Posterior vena cava (tissue), 2 donors: ENCODE measurements at regions not wholly inside any gene's neighbourhood (a gene's known extent, or its start where the extent isn't known, plus 50 kb on each side); places are given as distances from the start of the nearest gene placed in this dataset.

Experiments used
- DNase-seq: peaks from one replicate; pipeline ENCODE4 v3.0.0-alpha.2; 2020; ENCODE audit warnings: low spot score
- intact Hi-C, 2 donors: fragments of 100-400 bp; cut with DNase I; formaldehyde crosslinking; loops; one replicate each; pipeline versions ENCODE4 v1.14.1 to v1.14.2; 2022 to 2023
- donor health status: DM: yes; HTN: yes; CAD: no.
- donor health status: DM: yes; HTN: yes; CAD: no.

- intact Hi-C loops = no loop called here
- DNase-seq = no peak
These were observed 212.8 kb upstream of the CHD1 start for GRCh38 chr5:99141534-99142128.

GRCh38 chr5:99138911-99139310, 210.1 kb upstream of the CHD1 start:
- DNase-seq = no peak
- intact Hi-C loops = no loop called here

DNA sequence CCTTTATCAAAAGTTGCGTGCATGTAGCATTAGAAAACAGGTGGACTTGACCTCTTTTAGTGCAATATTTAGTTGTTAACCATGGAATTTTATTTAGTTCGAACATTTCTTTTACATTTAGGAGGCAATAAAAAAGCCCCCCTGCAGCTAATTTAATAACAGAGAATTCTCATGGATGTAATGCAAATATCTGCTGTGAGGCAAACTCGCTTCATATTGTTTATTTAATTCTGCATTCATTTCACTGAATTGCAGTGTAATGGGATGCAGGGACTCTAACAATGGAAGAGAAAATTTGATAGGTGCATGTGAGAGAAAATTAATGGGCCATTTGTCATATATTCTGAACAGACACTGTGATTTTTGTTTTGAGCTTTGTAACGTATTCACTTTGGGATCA, 205.1 kb upstream of the CHD1 start:
- no peak for DNase-seq
- intact Hi-C loops = no loop called here

- intact Hi-C loops = no loop called here
- DNase-seq = no peak
These were observed 201.1 kb upstream of the CHD1 start for GRCh38 chr5:99129768-99130501.

DNA sequence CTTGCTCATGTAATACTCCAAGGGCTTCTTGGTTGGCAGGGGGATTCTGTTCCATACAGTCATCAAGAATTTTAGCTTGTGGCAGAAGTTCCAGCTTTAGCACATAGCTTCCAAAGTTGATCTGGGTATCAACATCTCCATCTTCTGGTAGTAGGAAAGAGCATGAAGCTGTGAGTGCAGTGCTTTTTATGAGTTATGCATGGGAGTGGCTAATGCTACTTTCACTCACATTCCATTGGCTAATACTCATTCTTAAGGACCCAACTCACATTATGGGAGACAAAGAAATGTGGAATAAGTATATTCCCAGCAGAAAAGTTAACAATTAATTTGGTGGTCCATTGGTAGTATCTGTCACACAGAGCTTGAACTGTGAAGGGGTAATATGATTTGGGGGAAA, 194.2 kb upstream of the CHD1 start:
- intact Hi-C loops = no loop called here
- no peak for DNase-seq

- no peak for DNase-seq
- intact Hi-C loops = no loop called here
These were observed 190.5 kb upstream of the CHD1 start for GRCh38 chr5:99119326-99119725.

DNA sequence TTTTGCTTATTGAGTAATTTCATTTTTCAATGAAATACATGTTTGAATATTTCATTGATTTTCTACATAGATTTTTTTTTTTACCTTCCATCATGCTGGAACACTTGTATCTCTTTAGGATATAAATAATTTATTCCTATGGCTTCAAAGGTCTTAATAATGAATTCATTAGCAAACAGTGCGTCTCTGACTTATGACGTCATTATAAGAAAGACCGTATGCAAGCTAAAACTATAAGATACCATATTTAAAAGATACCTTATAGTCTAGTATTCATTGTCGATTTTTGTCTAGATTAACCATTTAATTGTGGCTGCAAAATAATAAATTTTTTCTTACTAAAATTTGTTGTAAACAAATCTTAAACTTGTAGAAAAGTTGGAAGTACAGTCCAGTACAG, 187.7 kb upstream of the CHD1 start:
- DNase-seq = no peak
- intact Hi-C loops = no loop called here

DNA sequence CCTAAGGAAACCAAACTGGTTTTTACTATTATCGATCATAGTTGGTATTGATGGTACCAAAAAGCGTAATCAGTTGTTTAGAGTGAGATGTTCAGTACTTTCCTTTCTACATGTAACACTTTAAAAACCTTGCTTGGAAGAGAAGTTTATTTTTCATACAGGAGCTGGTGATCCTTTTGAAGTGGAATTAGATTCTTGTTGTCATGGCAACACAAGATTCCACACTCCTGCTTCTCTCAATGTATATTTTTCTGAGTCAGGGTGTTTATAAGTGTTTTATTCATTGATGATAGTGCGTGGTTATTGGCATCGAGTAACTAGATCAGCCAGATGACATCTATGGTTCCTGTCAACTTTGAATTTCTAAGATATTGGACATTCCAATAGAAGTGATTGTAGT, 181.1 kb upstream of the CHD1 start:
- DNase-seq = no peak
- intact Hi-C loops = no loop called here

- no peak for DNase-seq
- intact Hi-C loops = no loop called here
These were observed 176.4 kb upstream of the CHD1 start for GRCh38 chr5:99105216-99105615.

DNA sequence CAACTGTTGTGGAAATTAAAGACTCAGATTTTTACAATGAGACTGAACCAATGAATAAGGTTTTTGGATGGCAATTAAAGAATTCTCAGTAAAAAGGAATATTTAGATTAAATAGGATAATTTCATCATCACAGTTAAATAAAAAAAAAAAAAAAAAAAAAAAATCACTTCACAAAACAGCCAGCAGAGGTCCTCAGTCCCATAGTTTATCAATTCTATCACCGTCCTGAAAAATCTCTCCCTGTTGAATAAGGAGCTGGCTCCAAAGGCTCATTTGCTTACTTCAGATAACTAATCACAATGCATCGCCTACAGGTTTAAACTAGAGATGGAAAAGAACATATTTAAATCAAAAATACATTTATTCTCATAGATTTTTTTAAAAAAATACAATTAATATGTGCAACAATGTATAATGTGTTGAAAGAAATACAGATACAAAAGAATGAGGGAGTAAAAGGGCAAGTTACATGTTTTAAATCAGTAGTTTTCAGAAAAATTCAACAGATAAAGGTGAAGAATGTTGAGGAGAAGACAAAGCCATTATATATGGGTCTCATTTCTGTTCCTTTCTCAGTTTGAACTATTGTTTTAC, 175.8 kb upstream of the CHD1 start:
- DNase-seq = no peak
- intact Hi-C loops = no loop called here

DNA sequence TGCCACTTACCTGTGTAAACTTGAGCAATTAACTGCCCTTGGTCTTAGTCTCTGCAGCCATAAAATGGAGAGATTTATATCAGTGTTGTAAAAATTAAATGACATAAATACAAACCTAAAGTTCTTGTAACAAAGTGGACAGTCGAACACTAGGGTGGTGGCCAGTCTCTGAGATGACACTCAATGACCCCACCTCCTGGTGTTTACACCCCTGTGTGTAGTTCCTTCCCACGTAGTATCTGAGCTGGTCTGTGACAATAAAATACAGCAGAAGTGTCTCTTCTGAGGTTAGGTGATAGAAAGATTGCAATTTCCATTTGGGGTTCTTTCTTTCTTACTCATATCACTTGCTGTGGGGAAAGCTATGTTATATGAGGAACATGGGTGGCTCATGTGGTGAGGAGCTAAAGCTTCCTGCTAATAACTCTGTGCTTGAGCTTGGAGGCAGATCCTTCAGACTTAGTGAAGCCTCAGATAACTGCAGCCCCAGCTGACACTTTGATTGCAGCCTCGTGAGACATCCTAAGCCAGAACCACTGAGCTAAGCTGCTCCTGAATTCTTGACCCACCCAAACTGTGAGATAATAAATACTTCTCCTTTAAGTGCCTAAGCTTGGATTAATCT, 173.4 kb upstream of the CHD1 start:
- no peak for DNase-seq
- intact Hi-C loops = no loop called here

- DNase-seq = no peak
- intact Hi-C loops = no loop called here
These were observed 170.9 kb upstream of the CHD1 start for GRCh38 chr5:99099691-99100090.

DNA sequence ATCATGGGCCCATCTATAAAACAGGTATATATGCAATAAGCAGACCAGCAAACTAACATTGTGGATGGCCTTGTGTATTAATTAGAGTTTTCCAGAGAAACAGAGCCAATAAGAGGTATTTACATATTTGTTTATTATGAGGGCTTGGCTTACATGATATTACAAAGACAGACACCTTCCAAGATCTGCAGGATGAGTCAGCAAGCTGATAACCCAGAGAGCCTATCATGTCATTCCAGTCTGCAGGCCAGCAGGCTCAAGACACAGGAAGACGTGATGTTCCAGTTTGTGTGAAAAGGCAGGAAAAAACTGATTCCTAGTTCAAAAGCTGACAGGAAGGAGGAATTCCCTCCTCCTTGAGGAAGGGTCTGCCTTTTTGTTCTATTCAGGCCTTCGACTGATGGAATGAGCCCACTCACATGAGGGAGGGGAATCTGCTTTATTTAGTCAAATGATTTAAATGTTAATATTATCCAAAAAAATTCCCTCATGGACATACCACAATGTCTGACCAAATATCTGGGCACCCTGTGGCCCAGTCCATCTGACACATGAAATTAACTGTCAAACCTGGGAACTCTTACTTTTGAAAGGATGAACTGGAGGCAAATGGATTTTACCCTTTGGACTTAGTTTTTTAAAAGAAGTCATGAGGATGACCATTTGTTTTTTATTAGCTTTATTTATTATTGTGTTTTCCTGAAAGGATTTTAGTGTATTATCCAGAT, 161.2 kb upstream of the CHD1 start:
- no peak for DNase-seq
- intact Hi-C loops = no loop called here

DNA sequence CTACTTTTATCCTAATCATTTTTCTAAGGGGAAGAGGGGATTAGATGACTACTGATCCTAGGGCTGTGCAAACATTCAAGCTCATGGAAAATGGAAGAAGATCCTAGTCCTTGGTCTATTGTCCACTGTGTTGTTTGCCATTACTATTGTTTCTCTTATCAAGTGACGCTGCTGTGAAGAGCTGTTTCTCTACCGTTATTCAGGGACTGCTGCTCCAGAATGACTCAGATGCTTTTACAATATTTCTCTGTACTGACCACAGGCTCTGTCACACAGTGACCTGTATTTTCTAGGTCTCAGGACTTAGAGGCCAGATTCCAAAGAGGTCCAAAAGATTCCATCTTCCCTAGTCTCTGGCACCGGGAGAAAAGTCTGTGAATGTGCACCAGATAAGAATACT, 159.5 kb upstream of the CHD1 start:
- no peak for DNase-seq
- intact Hi-C loops = no loop called here

DNA sequence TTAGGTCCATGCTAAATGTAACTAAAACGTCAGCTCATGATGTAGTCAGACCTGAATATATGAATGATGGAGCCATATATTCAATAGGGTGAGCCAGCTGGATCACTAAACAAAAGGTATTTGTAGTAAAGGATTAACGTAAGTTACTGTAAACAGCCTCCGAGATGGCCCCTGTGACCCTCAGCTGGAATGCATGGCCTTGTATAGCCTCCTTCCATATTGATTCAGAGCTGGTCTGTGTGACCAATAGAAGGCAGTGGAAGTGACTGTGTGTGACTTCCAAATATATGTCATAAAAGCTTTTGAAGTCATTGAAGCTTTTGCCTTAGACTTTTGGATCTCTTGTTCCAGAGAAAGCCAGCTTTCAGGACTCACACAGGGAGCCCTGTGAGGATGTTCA, 154.4 kb upstream of the CHD1 start:
- intact Hi-C loops = no loop called here
- no peak for DNase-seq

- no peak for DNase-seq
- intact Hi-C loops = no loop called here
These were observed 152.9 kb upstream of the CHD1 start for GRCh38 chr5:99081711-99082110.

- intact Hi-C loops = no loop called here
- DNase-seq = no peak
These were observed 148.2 kb upstream of the CHD1 start for GRCh38 chr5:99076723-99077640.

DNA sequence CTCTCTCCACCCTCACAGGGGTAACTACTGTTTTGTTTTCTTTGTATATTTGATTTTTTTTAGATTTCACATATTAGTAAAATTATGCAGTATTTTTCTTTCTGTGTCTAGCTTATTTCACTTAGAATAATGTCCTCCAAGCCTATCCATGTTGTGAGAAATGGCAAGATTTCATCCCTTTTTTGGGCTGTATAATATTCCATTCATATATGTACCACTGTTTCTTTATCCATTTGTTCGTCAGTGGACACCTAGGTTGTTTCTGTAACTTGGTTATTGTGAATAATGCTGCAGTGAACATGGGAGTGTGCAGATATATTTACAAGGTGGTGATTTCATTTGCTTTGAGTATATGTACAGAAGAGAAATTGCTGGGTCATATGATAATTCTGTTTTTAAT, 144.0 kb upstream of the CHD1 start:
- intact Hi-C loops = no loop called here
- no peak for DNase-seq

GRCh38 chr5:99070822-99071221, 142.0 kb upstream of the CHD1 start:
- no peak for DNase-seq
- intact Hi-C loops = no loop called here
